Endothelial cell of umbilical vein (primary cell): ENCODE measurements at regions not wholly inside any gene's neighbourhood (a gene's known extent, or its start where the extent isn't known, plus 50 kb on each side); places are given as distances from the start of the nearest gene placed in this dataset.

Source experiments
- BruUV-seq: library from RNA; stranded (reverse); fragments of 400-500 nt; replicated peaks from 2 replicates; lab custom pipeline; 2021; lab: Mats Ljungman, UMichigan
- CTCF ChIA-PET: fragments of 300-600, 350-600 bp; sonication (Branson Sonifier 250); formaldehyde crosslinking; loops from one replicate; lab custom pipeline; 2021; ENCODE audit warnings: antibody characterized with exemption, inconsistent platforms; lab: Charles Lee
- POLR2A ChIA-PET: fragments of 300-600, 350-600 bp; sonication (Branson Sonifier 250); formaldehyde crosslinking; loops from one replicate; lab custom pipeline; 2021; ENCODE audit warnings: antibody characterized with exemption, inconsistent platforms; lab: Charles Lee
- DNase-seq: peaks from one replicate; pipeline ENCODE4 v3.0.0-alpha.2; 2011; ENCODE audit warnings: low read depth, low spot score
- FAIRE-seq: peaks from 2 replicates; lab custom pipeline; 2011; peaks lifted over from hg19 to GRCh38; lab: Jason Lieb, UNC
- H2AFZ ChIP-seq: 2 replicates; pipeline ENCODE4 v1.6.0; 2012; ENCODE audit warnings: low read depth, low read length, control low read depth, inconsistent platforms
- H3K27ac ChIP-seq: 2 replicates; pipeline ENCODE4 v1.5.1; 2011; ENCODE audit warnings: low read depth, mild to moderate bottlenecking, control low read depth, low read length, moderate library complexity; ENCODE audit not compliant: insufficient read depth
- H3K27me3 ChIP-seq, 2 experiments: 2 replicates each; pipeline versions ENCODE4 v1.6.0 to v1.6.1; 2011; ENCODE audit warnings: low read length in 2 of 2, mixed read lengths in 1 of 2; ENCODE audit not compliant: control insufficient read depth in 2 of 2, insufficient read depth in 2 of 2
- H3K36me3 ChIP-seq, 2 experiments: 2 replicates in 1 of 2; 3 replicates in 1 of 2; pipeline ENCODE4 v1.5.1; 2011; ENCODE audit warnings: low read length in 2 of 2, mild to moderate bottlenecking in 1 of 2, moderate library complexity in 1 of 2; ENCODE audit not compliant: control insufficient read depth in 2 of 2, insufficient read depth in 2 of 2; ENCODE audit errors: extremely low read depth in 1 of 2
- H3K4me1 ChIP-seq: 3 replicates; pipeline ENCODE4 v1.5.1; 2011; ENCODE audit warnings: mild to moderate bottlenecking, low read length; ENCODE audit not compliant: control insufficient read depth, insufficient read depth; ENCODE audit errors: extremely low read depth
- H3K4me2 ChIP-seq: 2 replicates; pipeline ENCODE4 v1.6.1; 2011; ENCODE audit warnings: low read length, control low read depth, mixed read lengths; ENCODE audit not compliant: insufficient read depth
- H3K4me3 ChIP-seq, 3 experiments: fragments of 200-600 bp in 1 of 3; sonication (generic), shearing (Covaris generic) in 1 of 3; replicated peaks in 1 of 3; 2 replicates each; pipeline ENCODE4 v1.5.1; 2011 to 2016; ENCODE audit warnings: control low read depth in 3 of 3, low read length in 3 of 3, mild to moderate bottlenecking in 2 of 3, inconsistent platforms in 1 of 3, low read depth in 1 of 3, moderate library complexity in 1 of 3; ENCODE audit not compliant: insufficient read depth in 1 of 3
- H3K79me2 ChIP-seq: 2 replicates; pipeline ENCODE4 v1.6.0; 2012; ENCODE audit warnings: low read length, inconsistent platforms; ENCODE audit not compliant: control insufficient read depth, insufficient read depth
- H3K9ac ChIP-seq: replicated peaks from 2 replicates; pipeline ENCODE3; 2011; ENCODE audit warnings: low read length, control low read depth; ENCODE audit not compliant: insufficient read depth; ENCODE audit errors: extremely low read depth
- H3K9me1 ChIP-seq: replicated peaks from 3 replicates; pipeline ENCODE4 v1.6.0; 2011; ENCODE audit warnings: mild to moderate bottlenecking, low read length; ENCODE audit not compliant: control insufficient read depth, insufficient read depth; ENCODE audit errors: extremely low read depth
- H3K9me3 ChIP-seq: replicated peaks from 2 replicates; pipeline ENCODE4 v1.5.1; 2012; ENCODE audit warnings: low read length, inconsistent platforms; ENCODE audit not compliant: control insufficient read depth, insufficient read depth
- H4K20me1 ChIP-seq: replicated peaks from 2 replicates; pipeline ENCODE3; 2011; ENCODE audit warnings: mild to moderate bottlenecking, low read length; ENCODE audit not compliant: control insufficient read depth, insufficient read depth; ENCODE audit errors: extremely low read depth
- CTCF ChIP-seq, 2 donors: IDR thresholded peaks; 1 replicate in 1 of 2; 2 replicates in 1 of 2; pipeline ENCODE4 v1.5.1; 2011; ENCODE audit warnings: low read length in 2 of 2, mild to moderate bottlenecking in 2 of 2, moderate library complexity in 2 of 2, control low read depth in 1 of 2, inconsistent platforms in 1 of 2, low read depth in 1 of 2; ENCODE audit not compliant: insufficient read depth in 1 of 2; ENCODE audit errors: extremely low read depth in 1 of 2
- EZH2 ChIP-seq: IDR thresholded peaks from 2 replicates; pipeline ENCODE4 v1.6.1; 2012; ENCODE audit warnings: borderline replicate concordance, low read depth, mild to moderate bottlenecking, moderate library complexity, low read length, inconsistent platforms; ENCODE audit not compliant: severe bottlenecking
- FOS ChIP-seq: IDR thresholded peaks from 2 replicates; pipeline ENCODE4 v1.6.1; 2011; ENCODE audit warnings: mild to moderate bottlenecking, low read length, moderate library complexity, borderline replicate concordance; ENCODE audit not compliant: insufficient read depth
- GATA2 ChIP-seq: IDR thresholded peaks from 2 replicates; pipeline ENCODE4 v1.7.0; 2011; ENCODE audit warnings: low read depth, mild to moderate bottlenecking, moderate library complexity, mixed read lengths, low read length; ENCODE audit not compliant: insufficient read length, insufficient read depth
- JUN ChIP-seq: IDR thresholded peaks from 2 replicates; pipeline ENCODE4 v1.6.1; 2011; ENCODE audit warnings: borderline replicate concordance, low read depth; ENCODE audit not compliant: insufficient read length, insufficient read depth
- MAX ChIP-seq: IDR thresholded peaks from 2 replicates; pipeline ENCODE4 v1.6.1; 2011; ENCODE audit not compliant: insufficient read depth, insufficient read length
- MYC ChIP-seq: IDR thresholded peaks from one replicate; pipeline ENCODE4 v1.6.1; 2011; ENCODE audit warnings: mild to moderate bottlenecking, low read depth, low read length
- POLR2A ChIP-seq: IDR thresholded peaks from 2 replicates; pipeline ENCODE4 v1.6.1; 2012; ENCODE audit warnings: low read depth, mild to moderate bottlenecking, control low read depth, low read length
- POLR2AphosphoS5 ChIP-seq: IDR thresholded peaks from 2 replicates; pipeline ENCODE4 v1.6.1; 2012; ENCODE audit warnings: low read depth, mild to moderate bottlenecking, control low read depth, low read length, moderate library complexity; ENCODE audit not compliant: insufficient read depth
- dilution Hi-C: fragments of 300-500 bp; cut with MboI; formaldehyde crosslinking; loops from one replicate; pipeline ENCODE4 v1.15.0; 2019; ENCODE audit warnings: low sequenced_read_pairs; ENCODE audit not compliant: extremely low pct_ligation_motif_present
- intact Hi-C: fragments of 100-400 bp; cut with micrococcal nuclease; formaldehyde crosslinking; loops from one replicate; pipeline ENCODE4 v1.10.0; 2022

- Histone ChIP-seq H3K9me1 (no peaks in the 10 kb centered on the region), H3K27ac (no peak overlapping the region), H4K20me1 (no peaks in the 10 kb centered on the region), H2AFZ (no peak overlapping the region), H3K4me1 (no peaks in the 10 kb centered on the region), H3K4me2 (no peak overlapping the region), H3K36me3 (no peaks in the 10 kb centered on the region), H3K79me2 (no peaks in the 10 kb centered on the region), H3K4me3 (no peak overlapping the region), H3K27me3 (peaks cover 2 to 9% of the 10 kb centered on the region in 2 experiments), H3K9me3 (no peaks in the 10 kb centered on the region), H3K9ac (no peak overlapping the region)
- BruUV-seq = no TSS peak
- DNase-seq (no peak), FAIRE-seq (no peak)
- intact Hi-C loops = no loop called here
- dilution Hi-C loops = no loop called here
- no peak for TF ChIP-seq GATA2
- TF ChIP-seq EZH2 = no peak
- no peak for TF ChIP-seq MYC
- TF ChIP-seq MAX = no peak
- no peak for TF ChIP-seq JUN
- TF ChIP-seq POLR2A = no peak
- TF ChIP-seq POLR2AphosphoS5 = no peak
- no peak for TF ChIP-seq FOS
- no peak for TF ChIP-seq CTCF (IDR thresholded peaks at IDR 0.05; ENCODE audit: extremely low read depth in 1 of 2, insufficient read depth in 1 of 2, low read depth in 1 of 2, low read length in 2 of 2)
- ChIA-PET POLR2A (no interaction called here), CTCF (no interaction called here)
Measured at GRCh38 chrX:69260169-69260568, 94.9 kb upstream of the PJA1 start.
